Central memory CD8-positive, alpha-beta T cell (primary cell): ENCODE measurements at regions not wholly inside any gene's neighbourhood (a gene's known extent, or its start where the extent isn't known, plus 50 kb on each side); places are given as distances from the start of the nearest gene placed in this dataset.
A peak's percentile ranks its signal among the peaks of the same experiment; 100 is the strongest.

Experiments used
- ATAC-seq: fragments of 150-1000 bp; cut with Tn5 transposase; replicated peaks from 2 replicates; pipeline ENCODE4 v1.10.0; 2022; ENCODE audit warnings: mild to moderate bottlenecking, moderate FRiP score, moderate number of reproducible peaks; ENCODE audit not compliant: poor library complexity, severe bottlenecking; ENCODE audit errors: extremely low read depth
- DNase-seq, 2 donors: peaks; one replicate each; pipeline ENCODE4 v3.0.0; 2021; ENCODE audit warnings: low spot score in 2 of 2
- H3K27ac Mint-ChIP-seq: one replicate; pipeline ENCODE4 v1.8.0; 2022; ENCODE audit warnings: low read depth, mild to moderate bottlenecking, moderate library complexity, mixed read lengths
- H3K27me3 Mint-ChIP-seq: one replicate; pipeline ENCODE4 v1.8.0; 2022; ENCODE audit warnings: mixed read lengths
- H3K36me3 Mint-ChIP-seq: one replicate; pipeline ENCODE4 v1.8.0; 2022; ENCODE audit warnings: mild to moderate bottlenecking, moderate library complexity, mixed read lengths; ENCODE audit not compliant: insufficient read depth
- H3K4me1 Mint-ChIP-seq: one replicate; pipeline ENCODE4 v1.8.0; 2022; ENCODE audit warnings: mixed read lengths
- H3K4me3 Mint-ChIP-seq: one replicate; pipeline ENCODE4 v1.8.0; 2022; ENCODE audit warnings: mild to moderate bottlenecking, moderate library complexity, mixed read lengths
- H3K9me3 Mint-ChIP-seq: one replicate; pipeline ENCODE4 v1.8.0; 2022; ENCODE audit warnings: mixed read lengths

GRCh38 chr1:175894581-175894980 lies 151.2 kb upstream of the TNR start:
- no peak overlapping the region for H3K4me3 Mint-ChIP-seq
- ATAC-seq (no peak), DNase-seq (no peak)
- no peaks in the 10 kb centered on the region for H3K4me1 Mint-ChIP-seq
- no peaks in the 10 kb centered on the region for H3K9me3 Mint-ChIP-seq
- H3K27ac Mint-ChIP-seq = no peak overlapping the region
- H3K36me3 Mint-ChIP-seq = no peaks in the 10 kb centered on the region
- no peaks in the 10 kb centered on the region for H3K27me3 Mint-ChIP-seq

GRCh38 chr1:175893192-175893591 lies 149.8 kb upstream of the TNR start:
- Mint-ChIP-seq H3K27me3 (no peaks in the 10 kb centered on the region), H3K27ac (no peak overlapping the region), H3K4me3 (no peak overlapping the region), H3K9me3 (no peaks in the 10 kb centered on the region), H3K36me3 (no peaks in the 10 kb centered on the region), H3K4me1 (no peaks in the 10 kb centered on the region)
- no peak for DNase-seq
- no peak for ATAC-seq

GRCh38 chr1:175892686-175893085 lies 149.3 kb upstream of the TNR start:
- Mint-ChIP-seq H3K4me3 (no peak overlapping the region), H3K4me1 (no peaks in the 10 kb centered on the region), H3K27me3 (no peaks in the 10 kb centered on the region), H3K27ac (no peak overlapping the region), H3K36me3 (no peaks in the 10 kb centered on the region), H3K9me3 (no peaks in the 10 kb centered on the region)
- DNase-seq (no peak), ATAC-seq (no peak)

- H3K4me1 Mint-ChIP-seq = no peaks in the 10 kb centered on the region
- no peak for ATAC-seq
- no peak overlapping the region for H3K27ac Mint-ChIP-seq
- no peak overlapping the region for H3K4me3 Mint-ChIP-seq
- H3K9me3 Mint-ChIP-seq = no peaks in the 10 kb centered on the region
- H3K27me3 Mint-ChIP-seq = no peaks in the 10 kb centered on the region
- no peak for DNase-seq
- H3K36me3 Mint-ChIP-seq = no peaks in the 10 kb centered on the region
These were observed 148.5 kb upstream of the TNR start for GRCh38 chr1:175891783-175892309.

GRCh38 chr1:175890958-175891357 lies 147.6 kb upstream of the TNR start:
- no peaks in the 10 kb centered on the region for H3K27me3 Mint-ChIP-seq
- no peaks in the 10 kb centered on the region for H3K9me3 Mint-ChIP-seq
- H3K27ac Mint-ChIP-seq = no peak overlapping the region
- no peaks in the 10 kb centered on the region for H3K36me3 Mint-ChIP-seq
- ATAC-seq (no peak), DNase-seq (no peak)
- H3K4me1 Mint-ChIP-seq = no peaks in the 10 kb centered on the region
- no peak overlapping the region for H3K4me3 Mint-ChIP-seq

- ATAC-seq = no peak
- H3K4me1 Mint-ChIP-seq = no peaks in the 10 kb centered on the region
- H3K4me3 Mint-ChIP-seq = no peak overlapping the region
- no peaks in the 10 kb centered on the region for H3K27me3 Mint-ChIP-seq
- no peaks in the 10 kb centered on the region for H3K9me3 Mint-ChIP-seq
- H3K27ac Mint-ChIP-seq = no peak overlapping the region
- peaks cover 1% of the 10 kb centered on the region for H3K36me3 Mint-ChIP-seq
- DNase-seq = no peak
These were observed 146.5 kb upstream of the TNR start for GRCh38 chr1:175889848-175890247.

- no peak for DNase-seq
- Mint-ChIP-seq H3K36me3 (peaks cover 1% of the 10 kb centered on the region), H3K27me3 (peaks cover 6% of the 10 kb centered on the region), H3K4me3 (no peak overlapping the region), H3K4me1 (no peaks in the 10 kb centered on the region), H3K9me3 (no peaks in the 10 kb centered on the region), H3K27ac (no peak overlapping the region)
- no peak for ATAC-seq
These were observed 145.6 kb upstream of the TNR start for GRCh38 chr1:175888996-175889395.

GRCh38 chr1:175887981-175888428 lies 144.6 kb upstream of the TNR start:
- no peak for DNase-seq
- H3K4me3 Mint-ChIP-seq = no peak overlapping the region
- H3K36me3 Mint-ChIP-seq = peaks cover 1% of the 10 kb centered on the region
- ATAC-seq = peak; percentile 36
- no peaks in the 10 kb centered on the region for H3K9me3 Mint-ChIP-seq
- H3K27ac Mint-ChIP-seq = no peak overlapping the region
- peaks cover 6% of the 10 kb centered on the region for H3K27me3 Mint-ChIP-seq
- H3K4me1 Mint-ChIP-seq = no peaks in the 10 kb centered on the region

GRCh38 chr1:175887521-175887920 lies 144.1 kb upstream of the TNR start:
- peaks cover 1% of the 10 kb centered on the region for H3K36me3 Mint-ChIP-seq
- no peaks in the 10 kb centered on the region for H3K9me3 Mint-ChIP-seq
- H3K27ac Mint-ChIP-seq = no peak overlapping the region
- DNase-seq (no peak), ATAC-seq (no peak)
- H3K4me1 Mint-ChIP-seq = no peaks in the 10 kb centered on the region
- H3K27me3 Mint-ChIP-seq = peaks cover 6% of the 10 kb centered on the region
- H3K4me3 Mint-ChIP-seq = no peak overlapping the region

GRCh38 chr1:175885326-175885725 lies 141.9 kb upstream of the TNR start:
- H3K27ac Mint-ChIP-seq = no peak overlapping the region
- H3K9me3 Mint-ChIP-seq = no peaks in the 10 kb centered on the region
- no peak for ATAC-seq
- no peaks in the 10 kb centered on the region for H3K4me1 Mint-ChIP-seq
- DNase-seq = no peak
- no peak overlapping the region for H3K4me3 Mint-ChIP-seq
- peaks cover 3% of the 10 kb centered on the region for H3K36me3 Mint-ChIP-seq
- H3K27me3 Mint-ChIP-seq = peaks cover 6% of the 10 kb centered on the region

GRCh38 chr1:175884369-175884768 lies 141.0 kb upstream of the TNR start:
- Mint-ChIP-seq H3K36me3 (peaks cover 3% of the 10 kb centered on the region), H3K27me3 (peaks cover 6% of the 10 kb centered on the region), H3K4me1 (no peaks in the 10 kb centered on the region), H3K4me3 (no peak overlapping the region), H3K27ac (no peak overlapping the region), H3K9me3 (no peaks in the 10 kb centered on the region)
- ATAC-seq (no peak), DNase-seq (no peak)

- H3K27ac Mint-ChIP-seq = no peak overlapping the region
- no peak for DNase-seq
- no peak overlapping the region for H3K4me3 Mint-ChIP-seq
- peaks cover 6% of the 10 kb centered on the region for H3K27me3 Mint-ChIP-seq
- no peaks in the 10 kb centered on the region for H3K4me1 Mint-ChIP-seq
- H3K36me3 Mint-ChIP-seq = peaks cover 3% of the 10 kb centered on the region
- H3K9me3 Mint-ChIP-seq = no peaks in the 10 kb centered on the region
- no peak for ATAC-seq
These were observed 138.8 kb upstream of the TNR start for GRCh38 chr1:175882192-175882591.

GRCh38 chr1:175881246-175881976 lies 138.0 kb upstream of the TNR start:
- no peaks in the 10 kb centered on the region for H3K9me3 Mint-ChIP-seq
- no peaks in the 10 kb centered on the region for H3K4me1 Mint-ChIP-seq
- DNase-seq = no peak
- H3K27ac Mint-ChIP-seq = no peak overlapping the region
- H3K27me3 Mint-ChIP-seq = peaks cover 10% of the 10 kb centered on the region
- ATAC-seq = no peak
- peaks cover 3% of the 10 kb centered on the region for H3K36me3 Mint-ChIP-seq
- H3K4me3 Mint-ChIP-seq = no peak overlapping the region
